H1 (cell line): ENCODE measurements at regions not wholly inside any gene's neighbourhood (a gene's known extent, or its start where the extent isn't known, plus 50 kb on each side); places are given as distances from the start of the nearest gene placed in this dataset.

Source experiments
- ASH2L ChIP-seq: fragments of 200-600, 300-600 bp; sonication (generic); IDR thresholded peaks from one replicate; pipeline ENCODE4 v1.7.1; 2017; ENCODE audit warnings: low read length
- ATF2 ChIP-seq: IDR thresholded peaks from 2 replicates; pipeline ENCODE4 v1.6.1; 2012; ENCODE audit warnings: low read length, inconsistent platforms
- CHD1 ChIP-seq: IDR thresholded peaks from 2 replicates; pipeline ENCODE4 v1.6.1; 2012; ENCODE audit warnings: low read depth, low read length, improper control_type of control experiment
- JUN ChIP-seq: IDR thresholded peaks from 2 replicates; pipeline ENCODE4 v1.6.1; 2011; ENCODE audit warnings: low read depth, mild to moderate bottlenecking, improper control_type of control experiment, low read length
- MAFK ChIP-seq: IDR thresholded peaks from 2 replicates; pipeline ENCODE4 v1.6.1; 2012; ENCODE audit warnings: low read depth, mild to moderate bottlenecking, improper control_type of control experiment, low read length
- NANOG ChIP-seq: IDR thresholded peaks from 2 replicates; pipeline ENCODE4 v1.6.1; 2011; ENCODE audit warnings: low read length, low read depth, mild to moderate bottlenecking, inconsistent platforms; ENCODE audit not compliant: insufficient read depth, poor library complexity, severe bottlenecking
- PHF8 ChIP-seq: fragments of 200-600 bp; sonication (generic); conservative IDR thresholded peaks from 2 replicates; pipeline ENCODE4 v1.7.1; 2012; ENCODE audit warnings: low read depth, mild to moderate bottlenecking, inconsistent platforms, low read length, moderate library complexity
- RXRA ChIP-seq: IDR thresholded peaks from 2 replicates; pipeline ENCODE4 v1.6.1; 2011; ENCODE audit warnings: low read depth, mild to moderate bottlenecking, low read length, moderate library complexity; ENCODE audit not compliant: insufficient read depth
- SP1 ChIP-seq: IDR thresholded peaks from 2 replicates; pipeline ENCODE4 v1.6.1; 2011; ENCODE audit warnings: low read depth, low read length

- TF ChIP-seq NANOG = no peak
- TF ChIP-seq ATF2 = no peak
- no peak for TF ChIP-seq SP1
- no peak for TF ChIP-seq MAFK
- no peak for TF ChIP-seq ASH2L
- no peak for TF ChIP-seq RXRA
- TF ChIP-seq CHD1 = no peak
- no peak for TF ChIP-seq PHF8
- no peak for TF ChIP-seq JUN
Measured at GRCh38 chr2:120943403-120944034, 207.9 kb downstream of the GLI2 start (continued).
